Fibroblast of gingiva (primary cell): ENCODE measurements at regions not wholly inside any gene's neighbourhood (a gene's known extent, or its start where the extent isn't known, plus 50 kb on each side); places are given as distances from the start of the nearest gene placed in this dataset.

Experiments
- DNase-seq: peaks from one replicate; pipeline ENCODE4 v3.0.0-alpha.2; 2011; ENCODE audit warnings: low read depth

DNA sequence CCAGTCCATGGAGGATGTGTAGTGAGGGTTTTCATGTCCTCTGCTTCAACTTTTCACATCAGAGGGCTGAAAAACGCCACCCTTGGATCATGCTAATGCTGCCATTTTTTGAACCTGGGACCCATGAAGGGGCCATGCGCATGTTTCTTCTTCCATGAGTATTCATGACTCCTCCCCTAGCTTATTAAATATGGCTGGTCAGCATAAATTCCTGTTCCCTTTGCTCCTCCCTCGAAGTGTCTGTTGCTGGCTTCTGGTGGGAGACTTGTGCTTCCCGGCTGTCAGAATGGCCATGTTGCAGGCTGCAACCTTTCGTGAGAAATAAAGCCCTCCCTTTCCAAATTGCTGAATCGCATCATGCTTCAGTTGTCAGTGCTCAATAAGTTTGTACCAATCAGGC, 711.2 kb upstream of the KIRREL3 start:
- no peak for DNase-seq

DNA sequence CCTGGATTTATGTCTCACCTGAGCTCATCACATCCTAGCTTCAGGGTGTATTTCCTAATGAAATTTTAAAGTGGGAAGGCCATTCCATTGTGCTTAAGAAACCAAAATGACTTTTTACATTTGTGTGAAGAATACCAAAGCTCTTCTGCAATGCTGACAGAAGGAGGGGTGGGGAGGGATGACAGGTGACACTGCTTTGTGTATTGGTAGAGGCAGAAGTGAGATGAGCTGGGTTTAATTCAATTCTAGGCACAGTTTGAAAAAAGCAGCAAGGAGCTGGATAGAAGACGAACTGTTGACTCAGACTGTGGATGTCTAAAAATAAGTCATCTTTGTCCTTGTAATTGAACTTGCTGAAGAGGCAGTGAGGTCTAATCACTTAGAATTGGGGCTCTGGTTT, 710.3 kb upstream of the KIRREL3 start:
- no peak for DNase-seq

DNA sequence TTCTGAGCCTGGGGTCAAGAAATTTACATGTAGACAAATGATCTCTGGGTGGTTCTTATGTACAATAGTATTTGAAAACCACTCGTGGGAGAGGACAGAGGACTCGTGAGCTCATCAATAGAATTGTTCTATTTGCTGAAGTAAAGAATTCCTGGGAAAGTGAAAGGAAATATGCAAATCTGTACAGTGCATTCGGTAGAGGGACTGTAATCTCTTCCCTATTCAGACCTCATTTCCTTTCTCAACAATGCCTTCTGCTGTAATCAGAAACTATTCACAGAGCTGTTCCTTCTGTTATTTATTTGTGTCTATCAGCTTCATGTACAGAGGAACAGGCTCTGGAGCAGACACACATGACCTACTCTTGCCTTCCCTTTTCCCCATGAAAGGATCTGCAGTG, 709.4 kb upstream of the KIRREL3 start:
- no peak for DNase-seq

DNA sequence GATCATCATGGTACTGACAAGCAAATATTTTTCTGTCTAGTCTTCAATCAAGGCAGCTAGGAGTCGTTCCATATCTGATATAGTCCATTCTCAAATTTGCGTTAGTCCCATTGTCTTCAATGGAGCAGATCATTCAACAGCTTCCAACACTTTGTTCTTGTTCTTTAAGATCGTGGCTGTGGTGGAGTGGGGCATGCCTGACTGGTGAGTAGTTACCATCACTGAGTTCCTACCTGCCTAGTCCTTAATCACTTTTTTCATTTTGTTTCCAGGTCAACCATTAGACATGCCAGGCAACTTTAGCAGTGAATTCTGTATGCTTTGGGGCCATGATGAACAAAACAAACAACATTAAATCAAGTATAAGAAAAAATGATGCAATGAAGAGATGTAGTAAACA, 693.1 kb upstream of the KIRREL3 start:
- no peak for DNase-seq

DNA sequence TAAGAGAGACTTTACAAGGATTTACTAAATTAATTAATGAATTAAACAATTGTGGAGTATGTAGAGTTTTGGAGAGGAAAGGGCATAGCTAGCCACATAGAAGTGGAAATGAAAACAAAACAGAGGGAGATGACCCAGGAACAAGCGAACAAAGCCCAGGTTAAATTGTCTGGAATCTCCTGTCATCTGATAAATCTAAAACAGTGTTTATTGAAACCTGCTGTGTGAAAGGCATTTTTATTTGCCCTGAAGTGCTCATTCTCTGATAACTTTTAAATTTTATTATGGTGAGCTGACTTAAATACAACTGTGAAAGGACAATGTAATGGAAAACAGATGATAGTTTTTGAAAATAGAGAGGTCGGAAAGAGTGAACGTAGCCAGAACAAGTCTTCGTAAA, 682.8 kb upstream of the KIRREL3 start:
- no peak for DNase-seq

DNA sequence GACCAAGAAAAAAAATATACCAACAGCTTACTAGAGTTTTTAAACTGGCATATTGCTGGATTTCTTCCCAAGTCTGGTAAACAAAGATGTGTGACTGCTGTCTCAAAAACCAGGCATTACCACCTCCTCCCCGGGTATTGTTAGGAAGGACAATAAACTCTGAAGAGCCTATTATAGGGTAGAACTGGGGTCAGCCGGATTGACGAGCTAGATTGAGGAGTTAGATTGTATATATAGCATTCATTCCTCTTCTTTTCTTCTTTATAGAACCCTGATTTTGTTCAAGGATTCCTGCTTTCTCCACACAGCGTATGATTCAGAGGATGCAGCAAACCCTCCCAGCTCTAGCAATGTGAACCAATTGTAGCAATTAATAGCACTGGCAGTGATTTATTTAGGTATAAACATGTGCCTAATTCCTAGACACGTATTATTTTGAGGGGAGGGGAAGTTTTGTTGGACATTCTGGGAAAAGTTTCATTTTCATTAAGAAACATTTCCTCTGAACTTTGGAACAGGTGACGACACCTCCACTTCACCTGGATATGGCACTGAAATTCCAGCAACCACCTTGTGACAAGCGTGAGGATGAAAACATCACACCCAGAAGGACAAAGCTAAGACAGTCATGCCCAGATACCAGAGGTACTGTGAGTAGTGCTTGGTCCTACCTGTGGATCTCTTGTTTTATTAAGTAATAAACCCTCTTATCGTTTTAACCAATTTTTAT, 679.4 kb upstream of the KIRREL3 start:
- no peak for DNase-seq

DNA sequence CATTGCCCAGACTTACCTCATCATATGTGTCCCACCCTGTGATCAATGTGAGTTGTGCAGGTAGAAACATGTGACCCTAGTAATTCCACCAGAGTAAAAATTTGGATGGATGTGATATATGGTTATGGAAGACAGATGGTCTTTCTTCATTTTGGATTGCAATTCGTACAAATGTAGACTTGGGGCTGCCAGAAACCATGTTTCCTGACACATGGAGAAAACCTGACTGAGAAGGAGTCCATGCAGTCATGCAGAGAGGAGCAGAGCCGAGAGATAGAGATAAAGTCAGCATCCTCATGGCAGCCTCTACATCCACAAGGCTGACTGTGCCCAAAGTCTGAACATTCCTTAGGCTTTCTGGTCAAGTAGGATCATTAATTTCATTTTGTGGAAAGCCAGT, 678.1 kb upstream of the KIRREL3 start:
- no peak for DNase-seq

DNA sequence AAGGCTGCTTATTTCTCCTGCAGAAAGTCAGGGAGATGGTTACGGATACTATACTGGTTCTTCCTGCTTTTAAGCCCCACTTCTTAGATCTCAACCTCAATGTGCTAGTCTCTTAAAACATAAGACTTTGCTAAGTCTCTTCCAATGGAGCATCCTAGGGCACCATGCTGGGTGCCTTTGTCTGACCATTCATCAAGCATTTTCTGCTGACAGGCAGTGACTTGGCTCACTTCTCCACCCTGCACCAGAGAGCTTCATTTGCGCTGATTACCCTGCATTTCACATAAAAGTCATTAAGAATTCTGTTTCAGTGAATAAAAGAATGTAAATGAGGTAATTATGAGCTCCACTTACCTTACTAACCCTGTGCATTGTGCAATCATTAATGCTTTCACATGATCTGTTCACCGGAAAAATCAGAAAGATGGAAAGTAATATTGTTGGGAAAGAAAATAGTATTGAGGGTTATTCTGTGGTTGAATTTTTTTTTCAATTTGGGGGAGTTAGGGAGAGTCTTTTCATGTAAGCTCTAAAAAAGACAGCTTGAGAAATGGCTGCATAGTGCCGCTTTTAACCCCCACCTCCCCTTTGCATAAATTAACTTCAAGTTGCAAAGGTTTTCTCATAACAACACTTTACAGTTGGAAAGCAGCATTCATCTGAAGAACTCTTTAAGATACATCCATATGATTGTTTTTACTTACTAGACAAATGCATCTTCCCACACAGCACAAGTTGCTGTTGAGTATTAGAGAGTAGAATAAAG, 677.3 kb upstream of the KIRREL3 start:
- no peak for DNase-seq

DNA sequence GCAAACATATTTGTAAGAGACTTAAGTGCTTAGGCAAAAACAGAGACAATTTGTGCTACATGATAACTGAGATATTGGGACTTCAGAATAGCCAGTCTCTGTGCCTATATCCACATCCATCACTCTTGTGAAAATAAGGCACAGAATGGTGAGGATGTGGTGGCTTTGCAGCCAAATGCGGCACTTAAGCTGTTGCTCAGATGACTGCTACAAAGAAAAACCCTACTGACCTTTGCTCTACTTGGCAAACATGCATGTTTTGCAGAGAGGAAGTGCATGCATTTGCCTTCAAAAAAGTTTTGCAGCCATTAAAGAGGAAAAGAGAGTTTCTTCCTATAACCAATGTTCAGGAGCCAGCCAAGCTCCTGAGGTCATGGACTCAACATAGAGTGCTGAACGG, 675.0 kb upstream of the KIRREL3 start:
- no peak for DNase-seq

DNA sequence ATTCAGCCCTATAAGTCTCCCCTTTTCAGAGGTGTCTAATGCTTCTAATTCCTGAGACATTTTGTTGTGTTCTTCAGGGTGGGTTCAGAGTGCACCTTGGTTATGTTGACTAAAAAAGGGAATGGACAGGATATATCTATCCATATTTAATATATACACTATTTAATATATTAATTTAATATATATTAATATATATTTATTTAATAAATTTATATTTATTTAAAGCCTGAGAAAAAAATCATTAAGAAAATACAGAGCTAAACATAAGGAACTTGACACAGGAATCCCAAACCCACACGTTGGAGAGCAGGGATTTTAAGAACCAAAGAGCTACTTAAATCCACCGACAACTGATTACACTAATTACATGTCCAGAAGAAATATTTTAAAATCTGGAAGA, 674.2 kb upstream of the KIRREL3 start:
- DNase-seq: no peak

DNA sequence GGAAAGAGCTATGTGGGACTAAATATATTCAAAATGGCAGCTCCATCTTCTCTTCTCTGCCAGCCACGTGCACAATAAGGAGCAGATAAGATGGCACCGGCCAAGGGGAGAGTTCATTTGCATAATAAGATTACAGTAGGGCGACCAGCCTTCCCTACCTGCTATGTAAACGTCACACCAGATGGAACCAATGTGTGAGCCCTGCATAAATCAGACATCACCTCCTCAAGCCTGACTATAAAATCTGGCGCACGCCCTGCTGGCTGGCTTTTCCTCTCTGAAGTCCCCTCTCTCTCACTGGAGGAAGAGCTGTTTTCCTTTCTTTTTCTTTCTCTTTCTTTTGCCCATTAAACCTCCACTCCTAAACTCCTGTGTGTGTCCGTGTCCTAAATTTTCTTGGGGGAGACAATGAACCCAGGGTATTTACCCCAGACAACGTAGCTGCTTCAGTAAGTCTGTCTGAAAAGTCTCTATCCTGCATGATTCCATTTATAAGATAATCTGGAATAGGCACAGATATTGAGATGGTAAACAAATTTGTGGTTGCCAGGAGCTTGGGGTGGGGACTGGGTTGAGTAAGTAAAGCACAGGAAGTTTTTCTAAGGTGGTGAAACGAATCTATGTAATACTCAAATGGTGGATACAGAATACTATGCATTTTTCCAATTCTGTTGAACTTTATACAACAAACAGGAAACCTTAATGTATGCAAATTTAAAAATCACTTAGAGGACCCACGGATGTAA, 670.0 kb upstream of the KIRREL3 start:
- no peak for DNase-seq

DNA sequence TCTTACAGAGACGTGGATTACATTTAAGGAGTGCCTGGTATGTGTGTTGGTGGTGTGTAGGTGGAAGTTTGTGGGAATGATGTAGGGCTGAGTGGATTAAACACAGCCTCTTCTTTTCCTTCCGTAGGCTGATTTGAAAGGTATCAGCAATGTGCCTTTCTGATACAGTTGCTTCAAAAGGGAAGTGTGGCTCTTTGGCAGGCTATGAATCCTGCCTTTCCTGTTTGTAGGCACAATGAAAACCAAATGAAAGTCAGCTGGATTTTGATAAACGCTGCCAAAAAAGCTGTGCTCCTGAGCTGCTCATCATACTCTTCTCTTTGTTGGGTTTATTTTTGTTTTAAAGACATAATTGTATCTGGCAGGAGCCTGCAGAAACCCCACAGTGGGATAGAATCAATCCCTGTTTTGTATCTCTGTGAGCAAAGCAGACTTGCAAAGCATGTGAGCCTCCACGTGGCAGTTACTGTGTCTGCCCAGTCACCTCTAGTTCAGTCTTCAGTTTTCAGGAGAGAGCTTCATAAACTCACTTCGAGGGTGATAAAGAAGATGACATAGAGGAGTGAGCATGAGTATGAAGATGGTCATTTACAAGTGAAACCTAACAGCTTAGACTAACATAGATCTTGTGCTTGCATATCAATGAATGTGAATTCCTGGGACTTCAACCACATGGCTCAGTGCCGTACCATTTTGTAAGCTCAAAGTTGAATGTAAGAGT, 655.7 kb upstream of the KIRREL3 start:
- no peak for DNase-seq

DNA sequence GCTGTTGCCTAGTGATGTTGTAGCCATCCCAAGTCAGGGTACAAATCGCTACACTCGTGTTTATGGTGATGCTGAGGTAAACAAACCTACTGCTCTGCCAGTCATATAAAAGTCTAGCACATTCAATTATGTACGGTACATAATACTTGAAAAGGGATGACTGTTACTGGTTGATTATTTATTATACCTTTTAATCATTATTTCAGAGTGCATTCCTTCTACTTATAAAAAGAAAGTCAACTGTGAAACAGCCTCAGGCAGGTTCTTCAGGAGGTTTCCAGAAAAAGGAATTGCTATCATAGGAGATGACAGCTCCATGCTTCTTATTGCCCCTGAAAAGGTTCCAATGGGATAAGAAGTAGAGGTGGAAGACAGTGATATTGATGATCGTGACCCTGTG, 652.5 kb upstream of the KIRREL3 start:
- DNase-seq: no peak

DNA sequence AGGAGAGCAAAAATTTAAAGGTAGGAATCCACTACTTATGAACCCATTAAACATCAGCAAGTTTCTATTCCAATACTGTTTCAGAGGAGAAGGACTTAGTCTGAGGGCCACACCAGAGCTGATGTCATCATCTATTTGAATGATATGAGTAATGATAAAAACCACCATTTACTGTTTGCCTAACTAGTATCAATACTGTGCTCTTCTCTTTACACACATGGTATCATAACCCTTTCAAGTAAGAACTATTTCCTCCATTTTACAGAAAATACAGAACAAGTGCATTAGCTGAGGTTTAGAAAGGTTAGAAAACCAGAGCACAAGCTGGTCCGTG, 651.3 kb upstream of the KIRREL3 start:
- DNase-seq: no peak

DNA sequence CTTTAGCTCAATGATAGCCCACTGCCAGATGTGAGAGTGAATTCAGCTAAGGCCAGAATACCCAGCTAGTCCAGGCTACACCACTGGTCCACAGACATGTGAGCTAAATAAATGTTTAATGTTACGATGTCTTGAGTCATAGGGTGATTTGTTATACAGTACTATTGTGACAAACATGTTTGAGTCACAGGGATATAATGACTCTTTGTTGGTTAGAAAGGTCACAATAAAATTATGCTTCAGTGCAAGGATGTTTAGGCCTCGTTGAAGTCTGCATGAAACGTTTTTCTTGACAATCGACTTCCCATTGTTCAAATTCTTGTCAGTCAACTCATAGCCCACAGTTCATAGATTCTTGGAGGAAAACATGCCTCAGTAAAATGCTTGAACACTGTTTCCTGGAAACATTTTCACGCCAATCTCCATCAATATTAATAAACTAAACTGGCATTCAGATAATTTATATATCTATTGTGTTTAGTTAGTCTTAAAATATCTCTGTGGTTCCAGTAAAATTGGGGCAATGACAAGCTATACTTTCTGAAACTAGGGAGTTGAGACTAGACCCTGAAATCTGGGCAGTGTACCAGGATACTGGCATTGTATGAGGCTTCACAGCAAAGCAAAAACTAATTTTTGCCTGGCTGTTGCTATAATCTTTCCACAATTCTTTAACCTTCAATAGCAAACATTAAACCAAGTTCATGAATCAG, 650.8 kb upstream of the KIRREL3 start:
- DNase-seq: no peak

DNA sequence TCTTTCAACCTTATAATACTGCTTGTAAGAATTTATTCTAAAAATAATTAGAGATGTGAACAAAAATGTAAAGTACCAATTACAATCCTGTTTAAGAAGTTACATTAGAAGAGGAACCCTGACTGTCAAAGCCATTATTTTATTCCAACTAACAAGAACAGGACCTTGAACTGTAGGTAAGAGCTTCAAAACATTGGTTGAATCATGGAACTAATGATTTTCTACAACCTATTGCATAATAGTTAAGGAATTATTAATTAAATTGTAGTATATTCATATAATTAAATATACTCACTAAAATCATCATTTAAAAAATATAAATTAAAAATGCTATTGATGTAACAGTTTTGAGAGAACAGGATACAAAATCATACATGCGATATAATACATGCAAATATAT, 649.4 kb upstream of the KIRREL3 start:
- no peak for DNase-seq

DNA sequence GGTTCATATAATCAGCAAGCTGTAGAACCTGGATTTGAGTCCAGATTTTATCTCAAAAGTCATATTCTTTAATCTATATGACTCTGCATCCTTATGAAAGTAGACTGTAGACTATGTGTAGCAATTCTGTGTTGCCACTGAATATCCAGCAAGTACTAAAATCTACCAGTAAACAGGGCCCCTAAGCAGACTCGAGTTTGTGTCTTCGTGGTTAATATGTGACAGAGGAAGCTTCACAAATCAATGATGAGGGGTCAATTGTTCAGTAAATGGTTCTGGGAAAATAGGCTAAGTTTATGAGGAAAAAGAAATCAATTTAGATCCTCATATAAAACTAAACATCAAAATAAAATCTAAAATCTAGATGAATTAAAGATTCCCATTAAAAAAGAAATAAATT, 648.5 kb upstream of the KIRREL3 start:
- DNase-seq: no peak

DNA sequence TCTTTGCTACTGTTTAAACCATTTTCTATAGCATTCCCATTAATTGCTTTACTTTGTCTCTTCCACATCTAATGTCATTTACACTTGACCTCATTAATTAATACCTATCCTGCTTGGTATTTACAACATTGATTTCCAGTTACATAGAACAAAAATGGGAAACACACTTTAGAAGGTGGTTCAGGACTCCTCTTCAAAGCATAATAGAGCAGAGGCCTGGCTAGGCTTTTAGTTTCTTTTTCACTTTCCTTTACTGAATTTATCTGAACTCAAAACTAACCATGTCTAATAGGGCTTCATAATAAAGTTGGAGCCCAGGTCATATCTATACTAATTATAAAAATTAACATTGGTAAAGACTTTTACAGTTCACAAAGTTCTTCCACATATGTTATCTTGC, 648.0 kb upstream of the KIRREL3 start:
- DNase-seq: no peak

DNA sequence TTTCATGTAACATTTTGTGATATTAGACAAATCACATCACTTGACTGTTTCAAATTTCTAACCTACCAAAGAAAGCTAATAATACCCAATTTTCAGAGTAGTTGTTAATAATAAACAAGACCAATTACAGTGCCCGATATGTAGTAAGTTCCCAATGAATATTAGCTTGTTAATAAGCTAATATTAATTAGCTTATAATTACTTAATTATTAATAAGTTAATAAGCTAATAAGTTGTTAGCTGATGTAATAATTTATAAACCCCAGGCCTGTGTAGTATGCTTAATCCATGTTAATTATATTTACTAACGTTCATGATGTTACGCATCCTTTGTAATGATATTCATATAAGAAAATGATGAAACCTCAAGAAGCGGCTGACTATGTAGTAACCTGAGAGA, 643.8 kb upstream of the KIRREL3 start:
- DNase-seq: no peak

DNA sequence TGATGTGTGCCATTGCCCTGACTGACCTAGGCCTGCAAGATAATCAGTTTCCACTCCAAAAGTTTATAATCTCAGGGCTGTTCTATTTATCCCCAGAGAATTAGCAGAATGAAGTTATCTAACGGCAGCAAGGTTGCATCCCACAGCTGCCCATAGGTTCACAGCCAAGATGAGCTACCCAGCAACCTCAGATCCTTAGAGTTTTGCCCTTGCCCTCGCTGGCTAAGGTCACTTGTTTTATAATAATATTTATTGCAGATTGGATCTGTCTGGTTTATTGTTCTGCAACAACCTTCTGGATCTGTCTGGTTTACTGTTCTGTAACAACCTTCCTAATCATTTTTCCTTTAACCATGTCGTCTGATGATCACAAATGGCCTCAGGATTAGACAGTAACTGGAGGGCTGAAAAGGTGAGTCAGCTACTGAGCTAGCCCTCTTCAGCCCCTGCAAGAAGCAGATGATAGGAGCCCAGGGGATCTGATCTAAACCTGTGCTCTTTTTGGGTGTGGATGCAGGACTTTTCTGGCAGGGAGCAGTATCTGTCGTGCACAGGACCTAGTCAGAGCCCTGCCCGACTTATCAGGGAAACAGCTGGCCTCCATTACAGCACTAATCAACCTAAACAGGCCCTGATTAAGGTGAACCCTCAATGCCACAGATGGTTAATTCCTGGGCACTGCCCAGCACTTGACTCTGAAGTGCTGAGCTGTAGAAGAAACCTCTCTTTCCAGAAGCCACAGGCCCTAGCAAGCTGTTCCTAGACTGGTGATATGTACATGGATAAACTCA, 642.9 kb upstream of the KIRREL3 start:
- DNase-seq: no peak
